ENCODE measurements at regions not wholly inside any gene's neighbourhood (a gene's known extent, or its start where the extent isn't known, plus 50 kb on each side); places are given as distances from the start of the nearest gene placed in this dataset.

DNA sequence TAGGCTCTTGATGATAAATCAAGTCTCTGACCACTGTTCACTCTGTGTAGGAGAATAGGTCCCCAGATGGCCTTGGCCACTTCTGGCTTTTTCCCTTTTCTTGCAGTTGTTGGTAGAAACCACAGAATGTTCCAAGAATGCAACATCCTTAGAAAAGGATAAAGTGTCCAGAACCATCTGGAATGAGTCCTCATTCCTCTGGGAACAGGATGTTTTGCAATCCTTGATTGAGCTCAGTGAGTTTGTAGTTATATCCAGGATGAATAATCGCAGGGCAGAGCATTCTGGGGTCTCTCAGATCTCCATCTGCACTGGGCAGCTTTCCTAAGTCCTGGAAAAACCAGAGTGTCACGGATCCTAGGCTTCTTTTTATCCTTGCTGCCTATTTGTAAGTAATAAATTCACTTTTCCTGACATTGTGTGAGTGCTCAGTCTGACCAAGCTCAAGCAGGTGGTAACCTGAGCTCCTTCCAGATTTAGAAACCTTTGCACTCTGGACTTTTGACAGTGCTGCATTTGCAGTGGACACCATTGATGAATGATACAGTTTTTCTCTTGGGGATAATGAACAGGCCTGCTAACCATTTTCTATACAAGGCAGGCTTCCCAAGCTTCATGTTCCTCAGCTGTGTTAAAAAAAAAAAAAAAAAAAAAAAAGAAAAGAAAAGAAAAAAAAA lies 1028.6 kb downstream of the OTOL1 start:
- intact Hi-C loops (cut with micrococcal nuclease; ENCODE audit: unreplicated experiment) (no loop called here), in situ Hi-C loops (cut with MboI) (no loop called here)
- 0% methylated on average over 2 of the region's 2 CpGs for WGBS (ENCODE audit: insufficient coverage, insufficient replicate concordance, low lambda C conversion rate, missing lambda C conversion rate)
- no peaks in the 10 kb centered on the region for H3K9me3 ChIP-seq (replicated peaks; ENCODE audit: control insufficient read depth, insufficient read depth, low read length)
- no peaks in the 10 kb centered on the region for H3K27me3 ChIP-seq (replicated peaks in 1 of 2; ENCODE audit: control insufficient read depth in 2 of 2, insufficient read depth in 2 of 2, low read length in 1 of 2)
- H3K9ac ChIP-seq (ENCODE audit: control insufficient read depth, insufficient read depth, low read length), result no peak overlapping the region
- H3K4me2 ChIP-seq (ENCODE audit: control insufficient read depth, insufficient read depth), result no peak overlapping the region
- H3K36me3 ChIP-seq (ENCODE audit: control insufficient read depth in 2 of 2, insufficient read depth in 2 of 2, low read length in 1 of 2), result no peaks in the 10 kb centered on the region
- DNase-seq (ENCODE audit: low read depth, low spot score) (no peak), ATAC-seq (no peak), FAIRE-seq (no peak)
- no peak for TF ChIP-seq CBX5 (IDR thresholded peaks at IDR 0.05; ENCODE audit: low read depth)
- no peak for TF ChIP-seq ZNF207 (IDR thresholded peaks at IDR 0.05; ENCODE audit: borderline replicate concordance)
- TF ChIP-seq POU2F2 (IDR thresholded peaks at IDR 0.05; ENCODE audit: borderline replicate concordance, low read depth, low read length), result no peak
- no peak for TF ChIP-seq ZNF622 (IDR thresholded peaks at IDR 0.05)
- ChIA-PET CTCF (no interaction called here), SMC1A (ENCODE audit: uncharacterized antibody, unreplicated experiment) (no interaction called here), POLR2A (no interaction called here), RAD21 (ENCODE audit: unreplicated experiment) (no interaction called here)
- no peak overlapping the region for H3K27ac ChIP-seq (ENCODE audit: control insufficient read depth, insufficient read depth)
- no peaks in the 10 kb centered on the region for H3K4me1 ChIP-seq (ENCODE audit: control insufficient read depth, insufficient read depth, low read length)
- no peaks in the 10 kb centered on the region for H4K20me1 ChIP-seq (ENCODE audit: control insufficient read depth, insufficient read depth)
- no peaks in the 10 kb centered on the region for H3K79me2 ChIP-seq (ENCODE audit: control insufficient read depth, insufficient read depth, low read length)
- no TSS peak for BruUV-seq (replicated peaks)
- H3K4me3 ChIP-seq, result no peak overlapping the region
- no peak overlapping the region for H2AFZ ChIP-seq (ENCODE audit: control insufficient read depth, low read depth, low read length)

DNA sequence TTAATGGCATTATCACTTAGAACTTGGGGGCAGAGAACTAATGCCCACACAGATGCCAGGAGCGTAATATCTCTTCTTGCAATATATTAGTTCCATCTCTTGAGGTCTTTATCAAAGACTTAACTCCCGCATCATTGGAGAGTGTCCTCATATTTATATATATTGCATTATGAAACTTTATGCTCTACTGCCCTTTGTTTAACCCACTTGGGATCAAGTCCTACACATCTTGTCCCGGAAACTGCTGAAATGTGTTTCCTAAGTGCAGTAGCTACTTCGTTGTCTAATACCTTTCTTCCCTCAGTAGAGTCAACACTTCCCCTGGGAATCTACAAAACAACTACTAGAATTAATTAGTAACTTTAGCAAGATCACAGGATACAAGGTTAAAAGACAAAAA lies 1029.2 kb downstream of the OTOL1 start:
- H3K9me3 ChIP-seq (replicated peaks; ENCODE audit: control insufficient read depth, insufficient read depth, low read length), result no peaks in the 10 kb centered on the region
- no peak overlapping the region for H3K9ac ChIP-seq (ENCODE audit: control insufficient read depth, insufficient read depth, low read length)
- ChIA-PET POLR2A (no interaction called here), CTCF (no interaction called here), SMC1A (ENCODE audit: uncharacterized antibody, unreplicated experiment) (no interaction called here), RAD21 (ENCODE audit: unreplicated experiment) (no interaction called here)
- H3K27ac ChIP-seq (ENCODE audit: control insufficient read depth, insufficient read depth), result no peak overlapping the region
- intact Hi-C loops (cut with micrococcal nuclease; ENCODE audit: unreplicated experiment), result no loop called here
- DNase-seq (ENCODE audit: low read depth, low spot score) (no peak), ATAC-seq (no peak), FAIRE-seq (no peak)
- no peaks in the 10 kb centered on the region for H3K36me3 ChIP-seq (ENCODE audit: control insufficient read depth in 2 of 2, insufficient read depth in 2 of 2, low read length in 1 of 2)
- H3K4me2 ChIP-seq (ENCODE audit: control insufficient read depth, insufficient read depth), result no peak overlapping the region
- no peak overlapping the region for H2AFZ ChIP-seq (ENCODE audit: control insufficient read depth, low read depth, low read length)
- no peaks in the 10 kb centered on the region for H3K4me1 ChIP-seq (ENCODE audit: control insufficient read depth, insufficient read depth, low read length)
- no peaks in the 10 kb centered on the region for H3K79me2 ChIP-seq (ENCODE audit: control insufficient read depth, insufficient read depth, low read length)
- no TSS peak for BruUV-seq (replicated peaks)
- in situ Hi-C loops (cut with MboI), result no loop called here
- no peaks in the 10 kb centered on the region for H3K27me3 ChIP-seq (replicated peaks in 1 of 2; ENCODE audit: control insufficient read depth in 2 of 2, insufficient read depth in 2 of 2, low read length in 1 of 2)
- H4K20me1 ChIP-seq (ENCODE audit: control insufficient read depth, insufficient read depth), result no peaks in the 10 kb centered on the region
- 28% methylated on average over 4 of the region's 4 CpGs for WGBS (ENCODE audit: insufficient coverage, insufficient replicate concordance, low lambda C conversion rate, missing lambda C conversion rate)
- no peak overlapping the region for H3K4me3 ChIP-seq
- TF ChIP-seq ZNF207 (IDR thresholded peaks at IDR 0.05; ENCODE audit: borderline replicate concordance) (no peak), TARDBP (IDR thresholded peaks at IDR 0.05; ENCODE audit: borderline replicate concordance) (no peak), PAX8 (IDR thresholded peaks at IDR 0.05) (no peak), KAT2A (conservative IDR thresholded peaks at IDR 0.05; ENCODE audit: control insufficient read depth, low read depth, low read length) (no peak), PAX5 (IDR thresholded peaks at IDR 0.05; ENCODE audit: borderline replicate concordance, low read depth, low read length) (no peak), POLR2A (IDR thresholded peaks at IDR 0.05; ENCODE audit: low read depth, low read length) (no peak), EP300 (IDR thresholded peaks at IDR 0.05; ENCODE audit: borderline replicate concordance in 1 of 2, control insufficient read depth in 1 of 2, low read depth in 2 of 2, low read length in 2 of 2) (no peak), STAT1 (conservative IDR thresholded peaks at IDR 0.05) (no peak), SMARCA5 (IDR thresholded peaks at IDR 0.05) (no peak)
- TF ChIP-seq, protein P1, sequence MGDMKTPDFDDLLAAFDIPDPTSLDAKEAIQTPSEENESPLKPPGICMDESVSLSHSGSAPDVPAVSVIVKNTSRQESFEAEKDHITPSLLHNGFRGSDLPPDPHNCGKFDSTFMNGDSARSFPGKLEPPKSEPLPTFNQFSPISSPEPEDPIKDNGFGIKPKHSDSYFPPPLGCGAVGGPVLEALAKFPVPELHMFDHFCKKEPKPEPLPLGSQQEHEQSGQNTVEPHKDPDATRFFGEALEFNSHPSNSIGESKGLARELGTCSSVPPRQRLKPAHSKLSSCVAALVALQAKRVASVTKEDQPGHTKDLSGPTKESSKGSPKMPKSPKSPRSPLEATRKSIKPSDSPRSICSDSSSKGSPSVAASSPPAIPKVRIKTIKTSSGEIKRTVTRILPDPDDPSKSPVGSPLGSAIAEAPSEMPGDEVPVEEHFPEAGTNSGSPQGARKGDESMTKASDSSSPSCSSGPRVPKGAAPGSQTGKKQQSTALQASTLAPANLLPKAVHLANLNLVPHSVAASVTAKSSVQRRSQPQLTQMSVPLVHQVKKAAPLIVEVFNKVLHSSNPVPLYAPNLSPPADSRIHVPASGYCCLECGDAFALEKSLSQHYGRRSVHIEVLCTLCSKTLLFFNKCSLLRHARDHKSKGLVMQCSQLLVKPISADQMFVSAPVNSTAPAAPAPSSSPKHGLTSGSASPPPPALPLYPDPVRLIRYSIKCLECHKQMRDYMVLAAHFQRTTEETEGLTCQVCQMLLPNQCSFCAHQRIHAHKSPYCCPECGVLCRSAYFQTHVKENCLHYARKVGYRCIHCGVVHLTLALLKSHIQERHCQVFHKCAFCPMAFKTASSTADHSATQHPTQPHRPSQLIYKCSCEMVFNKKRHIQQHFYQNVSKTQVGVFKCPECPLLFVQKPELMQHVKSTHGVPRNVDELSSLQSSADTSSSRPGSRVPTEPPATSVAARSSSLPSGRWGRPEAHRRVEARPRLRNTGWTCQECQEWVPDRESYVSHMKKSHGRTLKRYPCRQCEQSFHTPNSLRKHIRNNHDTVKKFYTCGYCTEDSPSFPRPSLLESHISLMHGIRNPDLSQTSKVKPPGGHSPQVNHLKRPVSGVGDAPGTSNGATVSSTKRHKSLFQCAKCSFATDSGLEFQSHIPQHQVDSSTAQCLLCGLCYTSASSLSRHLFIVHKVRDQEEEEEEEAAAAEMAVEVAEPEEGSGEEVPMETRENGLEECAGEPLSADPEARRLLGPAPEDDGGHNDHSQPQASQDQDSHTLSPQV (IDR thresholded peaks at IDR 0.05), result no peak
- TF ChIP-seq, protein P2, sequence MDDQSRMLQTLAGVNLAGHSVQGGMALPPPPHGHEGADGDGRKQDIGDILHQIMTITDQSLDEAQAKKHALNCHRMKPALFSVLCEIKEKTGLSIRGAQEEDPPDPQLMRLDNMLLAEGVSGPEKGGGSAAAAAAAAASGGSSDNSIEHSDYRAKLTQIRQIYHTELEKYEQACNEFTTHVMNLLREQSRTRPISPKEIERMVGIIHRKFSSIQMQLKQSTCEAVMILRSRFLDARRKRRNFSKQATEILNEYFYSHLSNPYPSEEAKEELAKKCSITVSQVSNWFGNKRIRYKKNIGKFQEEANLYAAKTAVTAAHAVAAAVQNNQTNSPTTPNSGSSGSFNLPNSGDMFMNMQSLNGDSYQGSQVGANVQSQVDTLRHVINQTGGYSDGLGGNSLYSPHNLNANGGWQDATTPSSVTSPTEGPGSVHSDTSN (IDR thresholded peaks at IDR 0.05; ENCODE audit: insufficient replicate concordance, low read depth, low read length), result no peak
